ENCODE measurements at regions not wholly inside any gene's neighbourhood (a gene's known extent, or its start where the extent isn't known, plus 50 kb on each side); places are given as distances from the start of the nearest gene placed in this dataset.
"Not testable (repeated sequence)": the region's sequence is repeated elsewhere in the genome, so short reads cannot be mapped to it uniquely, and the experiment has no call there.

GRCh38 chr2:54049365-54049764 lies 66.0 kb upstream of the ACYP2 start:
- H4K20me1 ChIP-seq (ENCODE audit: insufficient read depth, low read length) = no peaks in the 10 kb centered on the region
- TF ChIP-seq EZH2phosphoT487 (IDR thresholded peaks at IDR 0.05; ENCODE audit: low read depth) (no peak), CTCF (IDR thresholded peaks at IDR 0.05; ENCODE audit: low read depth, low read length) (no peak)
- H3K9ac ChIP-seq (ENCODE audit: low read length) = no peak overlapping the region
- H3K27ac ChIP-seq (ENCODE audit: low read length) = no peak overlapping the region
- no peaks in the 10 kb centered on the region for H3K79me2 ChIP-seq (ENCODE audit: low read length)
- H3K36me3 ChIP-seq (replicated peaks; ENCODE audit: low read depth, low read length) = no peaks in the 10 kb centered on the region
- H3K9me3 ChIP-seq (ENCODE audit: insufficient read depth, low read length) = peaks cover 10% of the 10 kb centered on the region; the same call in 1 of the 2 replicates
- no peak overlapping the region for H2AFZ ChIP-seq (ENCODE audit: low read depth, low read length)
- peaks cover 20% of the 10 kb centered on the region for H3K4me1 ChIP-seq (ENCODE audit: low read length)
- H3K4me2 ChIP-seq (ENCODE audit: low read length) = no peak overlapping the region
- H3K27me3 ChIP-seq (ENCODE audit: low read depth, low read length) = no peaks in the 10 kb centered on the region
- no peak overlapping the region for H3K4me3 ChIP-seq (ENCODE audit: low read length)

- H3K9me3 ChIP-seq (ENCODE audit: insufficient read depth, low read length) = peaks cover 10% of the 10 kb centered on the region; the same call in 1 of the 2 replicates
- peaks cover 15% of the 10 kb centered on the region for H3K4me1 ChIP-seq (ENCODE audit: low read length)
- not testable (repeated sequence) for H2AFZ ChIP-seq (ENCODE audit: low read depth, low read length); H3K27ac ChIP-seq (ENCODE audit: low read length); H3K36me3 ChIP-seq (replicated peaks; ENCODE audit: low read depth, low read length); H3K79me2 ChIP-seq (ENCODE audit: low read length); H4K20me1 ChIP-seq (ENCODE audit: insufficient read depth, low read length); H3K9ac ChIP-seq (ENCODE audit: low read length); H3K4me3 ChIP-seq (ENCODE audit: low read length); H3K27me3 ChIP-seq (ENCODE audit: low read depth, low read length); H3K4me2 ChIP-seq (ENCODE audit: low read length)
These were observed 66.5 kb upstream of the ACYP2 start for GRCh38 chr2:54048896-54049295.

- H3K4me2 ChIP-seq (ENCODE audit: low read length) = no peak overlapping the region
- H2AFZ ChIP-seq (ENCODE audit: low read depth, low read length) = no peak overlapping the region
- H3K9ac ChIP-seq (ENCODE audit: low read length) = no peak overlapping the region
- no peaks in the 10 kb centered on the region for H3K36me3 ChIP-seq (replicated peaks; ENCODE audit: low read depth, low read length)
- peak; percentile 30 for TF ChIP-seq CTCF (IDR thresholded peaks at IDR 0.05; ENCODE audit: low read depth, low read length)
- TF ChIP-seq EZH2phosphoT487 (IDR thresholded peaks at IDR 0.05; ENCODE audit: low read depth) = no peak
- no peaks in the 10 kb centered on the region for H4K20me1 ChIP-seq (ENCODE audit: insufficient read depth, low read length)
- no peaks in the 10 kb centered on the region for H3K27me3 ChIP-seq (ENCODE audit: low read depth, low read length)
- peaks cover 10% of the 10 kb centered on the region; the same call in 1 of the 2 replicates for H3K9me3 ChIP-seq (ENCODE audit: insufficient read depth, low read length)
- no peak overlapping the region for H3K27ac ChIP-seq (ENCODE audit: low read length)
- peaks cover 9% of the 10 kb centered on the region for H3K4me1 ChIP-seq (ENCODE audit: low read length)
- H3K79me2 ChIP-seq (ENCODE audit: low read length) = no peaks in the 10 kb centered on the region
- H3K4me3 ChIP-seq (ENCODE audit: low read length) = no peak overlapping the region
These were observed 67.2 kb upstream of the ACYP2 start for GRCh38 chr2:54048117-54048785.

GRCh38 chr2:54047658-54048057 lies 67.8 kb upstream of the ACYP2 start:
- Histone ChIP-seq H3K4me2 (ENCODE audit: low read length) (no peak overlapping the region), H3K36me3 (replicated peaks; ENCODE audit: low read depth, low read length) (no peaks in the 10 kb centered on the region), H3K4me1 (ENCODE audit: low read length) (peaks cover 3% of the 10 kb centered on the region), H3K9ac (ENCODE audit: low read length) (no peak overlapping the region), H3K9me3 (ENCODE audit: insufficient read depth, low read length) (peaks cover 10% of the 10 kb centered on the region; the same call in 1 of the 2 replicates), H2AFZ (ENCODE audit: low read depth, low read length) (no peak overlapping the region), H3K79me2 (ENCODE audit: low read length) (no peaks in the 10 kb centered on the region), H4K20me1 (ENCODE audit: insufficient read depth, low read length) (no peaks in the 10 kb centered on the region), H3K27ac (ENCODE audit: low read length) (no peak overlapping the region), H3K4me3 (ENCODE audit: low read length) (no peak overlapping the region), H3K27me3 (ENCODE audit: low read depth, low read length) (no peaks in the 10 kb centered on the region)
- no peak for TF ChIP-seq CTCF (IDR thresholded peaks at IDR 0.05; ENCODE audit: low read depth, low read length)
- no peak for TF ChIP-seq EZH2phosphoT487 (IDR thresholded peaks at IDR 0.05; ENCODE audit: low read depth)

All from OCI-LY3 (cell line).